ENCODE measurements at regions not wholly inside any gene's neighbourhood (a gene's known extent, or its start where the extent isn't known, plus 50 kb on each side); places are given as distances from the start of the nearest gene placed in this dataset.

DNA sequence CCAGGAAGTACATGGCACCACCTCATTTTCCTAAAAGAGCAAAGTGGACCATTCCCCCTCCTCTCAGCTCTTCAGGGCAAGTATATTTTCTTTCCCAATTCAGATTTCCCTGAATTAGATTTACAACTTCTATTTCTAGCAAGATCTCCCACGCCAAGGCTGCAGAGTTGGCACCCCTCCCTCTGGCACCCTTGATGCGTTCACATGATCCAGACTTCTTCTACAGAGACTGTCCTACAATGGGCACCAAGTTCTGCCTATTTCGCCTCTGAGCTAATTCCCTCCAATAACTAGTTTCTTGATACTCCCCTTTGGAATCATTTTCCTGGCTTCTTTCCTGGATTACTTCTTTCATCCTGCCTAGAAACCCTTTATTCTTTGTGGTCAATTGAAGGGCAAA is 122.0 kb downstream of the CDC7 start:
- H3K27ac Mint-ChIP-seq: peak overlapping the region in 1 of 7 donors; percentile 49
- POLR2A ChIA-PET (ENCODE audit: partially characterized antibody): no interaction called here
- H3K27me3 Mint-ChIP-seq: peaks cover 0 to 2% of the 10 kb centered on the region in 2 donors

DNA sequence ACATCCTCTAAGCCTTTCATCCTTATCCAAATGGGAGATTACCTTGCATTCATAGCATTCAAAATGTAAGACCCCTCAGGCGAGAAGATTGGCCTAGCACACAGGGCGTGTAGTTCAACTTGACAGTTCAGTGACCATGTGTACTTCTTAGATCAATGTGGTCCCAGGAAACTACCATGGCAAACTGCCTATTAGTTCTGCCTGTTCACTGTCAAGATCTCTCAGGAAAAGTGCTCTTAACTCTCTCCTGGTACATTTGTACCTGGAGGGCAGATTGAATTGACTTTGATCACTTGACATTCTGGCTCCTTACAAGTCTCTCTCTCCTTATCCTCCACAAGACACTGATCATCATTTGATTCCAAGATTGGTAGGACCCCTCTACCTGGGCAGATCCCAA is 122.4 kb downstream of the CDC7 start:
- Histone ChIP-seq H3K27me3 (ENCODE audit: insufficient read depth, low read length) (no peaks in the 10 kb centered on the region), H3K36me3 (ENCODE audit: insufficient read depth, low read length) (no peaks in the 10 kb centered on the region), H3K9me3 (ENCODE audit: control insufficient read depth in 1 of 2, low read length in 2 of 2) (no peaks in the 10 kb centered on the region), H3K27ac (ENCODE audit: low read depth, low read length) (no peak overlapping the region), H3K4me3 (ENCODE audit: low read length in 2 of 2) (no peak overlapping the region), H3K4me1 (ENCODE audit: insufficient read depth, low read length) (no peaks in the 10 kb centered on the region)
- Mint-ChIP-seq H3K27ac (no peak overlapping the region), H3K4me3 (no peak overlapping the region), H3K4me1 (peaks cover 0 to 3% (median 0%) of the 10 kb centered on the region in 4 donors), H3K27me3 (peaks cover 0 to 2% of the 10 kb centered on the region in 2 donors), H3K9me3 (peaks cover 0 to 2% (median 0%) of the 10 kb centered on the region in 8 donors), H3K36me3 (no peaks in the 10 kb centered on the region)
- intact Hi-C loops (cut with micrococcal nuclease): no loop called here
- no peak for DNase-seq
- POLR2A ChIA-PET (ENCODE audit: partially characterized antibody): no interaction called here
- CTCF ChIA-PET (ENCODE audit: partially characterized antibody): no interaction called here

More for the DNA sequence above, 122.0 kb downstream of the CDC7 start:
- intact Hi-C loops (cut with micrococcal nuclease): no loop called here
- Histone ChIP-seq H3K4me1 (ENCODE audit: insufficient read depth, low read length) (no peaks in the 10 kb centered on the region), H3K9me3 (ENCODE audit: control insufficient read depth in 1 of 2, low read length in 2 of 2) (no peaks in the 10 kb centered on the region), H3K27me3 (ENCODE audit: insufficient read depth, low read length) (no peaks in the 10 kb centered on the region), H3K4me3 (ENCODE audit: low read length in 2 of 2) (no peak overlapping the region), H3K36me3 (ENCODE audit: insufficient read depth, low read length) (no peaks in the 10 kb centered on the region), H3K27ac (ENCODE audit: low read depth, low read length) (no peak overlapping the region)
- no peak overlapping the region for H3K4me3 Mint-ChIP-seq
- H3K9me3 Mint-ChIP-seq: peaks cover 0 to 2% (median 0%) of the 10 kb centered on the region in 8 donors
- H3K36me3 Mint-ChIP-seq: no peaks in the 10 kb centered on the region
- peaks cover 0 to 3% (median 0%) of the 10 kb centered on the region in 4 donors for H3K4me1 Mint-ChIP-seq
- DNase-seq: no peak
- CTCF ChIA-PET (ENCODE audit: partially characterized antibody): no interaction called here

DNA sequence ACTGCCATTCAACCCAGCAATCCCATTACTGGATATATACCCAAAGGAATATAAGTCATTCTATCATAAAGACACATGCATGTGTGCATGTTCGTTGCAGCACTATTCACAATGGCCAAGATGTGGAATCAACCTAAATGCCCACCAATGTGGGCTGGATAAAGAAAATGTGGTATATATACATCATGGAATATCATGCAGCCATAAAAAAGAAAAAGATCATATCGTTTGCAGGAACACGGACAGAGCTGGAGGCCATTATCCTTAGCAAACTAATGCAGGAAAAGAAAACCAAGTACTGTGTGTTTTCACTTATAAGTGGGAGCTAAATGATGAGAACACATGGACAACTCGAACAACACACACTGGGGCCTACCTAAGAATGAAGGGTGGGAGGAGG is 123.7 kb downstream of the CDC7 start:
- H3K36me3 Mint-ChIP-seq: no peaks in the 10 kb centered on the region
- ChIA-PET POLR2A (ENCODE audit: partially characterized antibody) (no interaction called here), CTCF (ENCODE audit: partially characterized antibody) (no interaction called here)
- no peaks in the 10 kb centered on the region for H3K4me1 ChIP-seq (ENCODE audit: insufficient read depth, low read length)
- H3K9me3 ChIP-seq (ENCODE audit: control insufficient read depth in 1 of 2, low read length in 2 of 2): no peaks in the 10 kb centered on the region
- no peak overlapping the region for H3K27ac ChIP-seq (ENCODE audit: low read depth, low read length)
- H3K27me3 Mint-ChIP-seq: no peaks in the 10 kb centered on the region
- no peak overlapping the region for H3K4me3 Mint-ChIP-seq
- intact Hi-C loops (cut with micrococcal nuclease): no loop called here
- no peak for DNase-seq
- no peak overlapping the region for H3K4me3 ChIP-seq (ENCODE audit: low read length in 2 of 2)
- no peaks in the 10 kb centered on the region for H3K36me3 ChIP-seq (ENCODE audit: insufficient read depth, low read length)
- no peaks in the 10 kb centered on the region for H3K9me3 Mint-ChIP-seq
- no peaks in the 10 kb centered on the region for H3K27me3 ChIP-seq (ENCODE audit: insufficient read depth, low read length)
- H3K27ac Mint-ChIP-seq: no peak overlapping the region
- no peaks in the 10 kb centered on the region for H3K4me1 Mint-ChIP-seq

Data from CD4-positive, alpha-beta memory T cell (primary cell).